Activated T-cell treated with anti-CD3 and anti-CD28 coated beads, Interleukin-2, amount 50 U/mL, for 24 hours (primary cell): ENCODE measurements at regions not wholly inside any gene's neighbourhood (a gene's known extent, or its start where the extent isn't known, plus 50 kb on each side); places are given as distances from the start of the nearest gene placed in this dataset.
"Not testable (repeated sequence)": the region's sequence is repeated elsewhere in the genome, so short reads cannot be mapped to it uniquely, and the experiment has no call there.

Experiments used
- DNase-seq: peaks from one replicate; pipeline ENCODE4 v3.0.0-alpha.2; 2020
- H3K27ac Mint-ChIP-seq: 2 replicates; pipeline ENCODE4 v1.8.0; 2020; ENCODE audit warnings: mild to moderate bottlenecking, mixed read lengths
- H3K27me3 Mint-ChIP-seq: 2 replicates; pipeline ENCODE4 v1.8.0; 2020; ENCODE audit warnings: mixed read lengths
- H3K36me3 Mint-ChIP-seq: 2 replicates; pipeline ENCODE4 v1.8.0; 2020; ENCODE audit warnings: low read depth, mixed read lengths
- H3K4me1 Mint-ChIP-seq: 2 replicates; pipeline ENCODE4 v1.8.0; 2020; ENCODE audit warnings: low read depth, mixed read lengths
- H3K4me3 Mint-ChIP-seq: 2 replicates; pipeline ENCODE4 v1.8.0; 2020; ENCODE audit warnings: mild to moderate bottlenecking, moderate library complexity, mixed read lengths
- H3K9me3 Mint-ChIP-seq: 2 replicates; pipeline ENCODE4 v1.8.0; 2020; ENCODE audit warnings: mixed read lengths

GRCh38 chr1:19552291-19553010, 67.1 kb upstream of the CAPZB start:
- no peak overlapping the region for H3K27ac Mint-ChIP-seq

DNA sequence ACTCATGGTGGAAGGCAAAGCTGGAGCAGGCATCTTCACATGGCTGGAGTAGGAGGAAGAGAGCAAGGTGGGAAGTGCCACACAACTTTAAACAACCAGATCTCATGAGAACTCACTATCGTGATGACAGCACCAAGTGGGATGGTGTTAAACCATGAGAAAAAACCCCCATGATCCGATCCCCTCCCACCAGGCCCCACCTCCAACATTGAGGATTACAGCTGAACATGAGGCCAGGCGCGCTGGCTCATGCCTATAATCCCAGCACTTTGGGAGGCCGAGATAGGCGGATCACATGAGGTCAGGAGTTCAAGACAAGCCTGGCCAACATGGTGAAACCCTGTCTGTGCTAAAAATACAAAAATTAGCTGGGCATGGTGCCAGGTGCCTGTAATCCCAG, 66.5 kb upstream of the CAPZB start:
- not testable (repeated sequence) for H3K4me1 Mint-ChIP-seq, H3K36me3 Mint-ChIP-seq, DNase-seq, H3K4me3 Mint-ChIP-seq, H3K27me3 Mint-ChIP-seq, H3K27ac Mint-ChIP-seq
- peaks cover 11% of the 10 kb centered on the region for H3K9me3 Mint-ChIP-seq

More at GRCh38 chr1:19552291-19553010, 67.1 kb upstream of the CAPZB start:
- no peak for DNase-seq
- Mint-ChIP-seq H3K27me3 (no peaks in the 10 kb centered on the region), H3K4me3 (no peak overlapping the region), H3K36me3 (peaks cover 2% of the 10 kb centered on the region), H3K4me1 (peaks cover 5% of the 10 kb centered on the region), H3K9me3 (peaks cover 9% of the 10 kb centered on the region)

- H3K4me1 Mint-ChIP-seq, H3K27ac Mint-ChIP-seq, DNase-seq, H3K4me3 Mint-ChIP-seq, H3K27me3 Mint-ChIP-seq, H3K36me3 Mint-ChIP-seq: not testable (repeated sequence)
- H3K9me3 Mint-ChIP-seq, result peaks cover 22% of the 10 kb centered on the region
Observed at GRCh38 chr1:19550437-19550836, 65.1 kb upstream of the CAPZB start.

DNA sequence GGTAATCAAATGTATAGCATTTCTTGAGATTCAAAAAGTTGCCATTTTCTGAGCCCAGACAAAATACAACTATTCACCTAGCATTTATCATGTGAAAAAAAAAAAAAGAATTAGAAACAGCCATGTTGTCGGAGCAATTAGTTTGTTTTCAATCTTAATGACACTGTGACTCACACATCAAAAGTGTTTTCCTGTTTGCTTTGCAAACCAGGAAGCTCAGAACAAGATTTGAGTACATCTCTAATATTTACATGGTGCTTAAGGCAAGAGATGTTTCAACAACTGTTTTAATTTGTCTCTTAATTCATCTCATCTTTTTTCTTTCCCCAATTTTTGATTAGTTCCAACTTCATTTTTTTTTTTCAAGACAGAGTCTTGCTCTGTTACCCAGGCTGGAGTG, 62.5 kb upstream of the CAPZB start:
- H3K27me3 Mint-ChIP-seq, result peaks cover 2% of the 10 kb centered on the region
- DNase-seq, result no peak
- H3K4me1 Mint-ChIP-seq, result peaks cover 5% of the 10 kb centered on the region
- H3K36me3 Mint-ChIP-seq, result peaks cover 2% of the 10 kb centered on the region
- H3K27ac Mint-ChIP-seq, result no peak overlapping the region
- no peak overlapping the region for H3K4me3 Mint-ChIP-seq
- peaks cover 22% of the 10 kb centered on the region for H3K9me3 Mint-ChIP-seq

DNA sequence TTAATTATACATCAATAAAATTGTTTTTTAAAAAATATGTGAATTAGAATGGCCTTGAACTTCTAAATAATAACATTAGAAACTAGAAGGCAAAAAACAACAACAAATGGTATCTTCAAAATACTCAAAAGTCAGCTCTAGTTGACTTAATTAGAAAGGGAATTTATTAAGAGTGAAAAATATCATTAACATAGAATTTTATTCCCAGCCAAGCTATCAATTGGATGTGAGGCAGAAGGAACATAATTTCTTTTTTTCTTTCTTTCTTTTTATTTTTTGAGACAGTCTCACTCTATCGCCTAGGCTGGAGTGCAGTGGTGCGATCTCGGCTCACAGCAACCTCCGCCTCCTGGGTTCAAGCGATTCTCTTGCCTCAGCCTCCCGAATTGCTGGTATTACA, 51.2 kb upstream of the CAPZB start:
- DNase-seq, result no peak
- Mint-ChIP-seq H3K27me3 (no peaks in the 10 kb centered on the region), H3K4me3 (no peak overlapping the region), H3K36me3 (no peaks in the 10 kb centered on the region), H3K27ac (no peak overlapping the region), H3K4me1 (peaks cover 4% of the 10 kb centered on the region), H3K9me3 (peaks cover 8% of the 10 kb centered on the region)

DNA sequence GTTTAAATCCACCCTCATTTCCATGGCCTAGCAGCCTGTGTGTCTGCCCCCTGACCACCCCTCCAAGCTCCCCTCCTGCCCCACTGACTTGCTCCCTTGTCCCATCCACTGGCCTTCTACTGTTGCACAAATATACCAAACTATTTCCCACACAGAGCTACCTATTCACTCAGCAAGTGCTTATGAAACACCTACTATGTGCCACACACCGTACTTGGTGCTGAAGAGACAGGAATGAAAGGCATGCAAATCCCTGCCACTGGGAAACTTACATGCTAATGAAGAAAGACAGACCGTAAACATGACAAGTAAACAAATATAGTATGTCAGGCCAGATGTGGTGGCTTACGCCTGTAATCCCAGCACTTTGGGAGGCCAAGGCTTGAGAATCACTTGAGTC, 49.9 kb upstream of the CAPZB start:
- H3K9me3 Mint-ChIP-seq, result peaks cover 10% of the 10 kb centered on the region
- H3K27ac Mint-ChIP-seq, result no peak overlapping the region
- no peaks in the 10 kb centered on the region for H3K27me3 Mint-ChIP-seq
- no peak overlapping the region for H3K4me3 Mint-ChIP-seq
- peaks cover 4% of the 10 kb centered on the region for H3K4me1 Mint-ChIP-seq
- H3K36me3 Mint-ChIP-seq, result no peaks in the 10 kb centered on the region
- DNase-seq, result no peak
